Ovary (tissue), 3 donors: ENCODE measurements at regions not wholly inside any gene's neighbourhood (a gene's known extent, or its start where the extent isn't known, plus 50 kb on each side); places are given as distances from the start of the nearest gene placed in this dataset.

ENCODE experiments used
- CTCF ChIP-seq, 3 donors: fragments of 450-650 bp in 2 of 3; fragments of 200-600 bp in 1 of 3; IDR thresholded peaks; one replicate each; pipeline versions ENCODE4 v1.5.1 to v1.8.0; 2016 to 2022; ENCODE audit warnings: antibody characterized with exemption in 3 of 3, mild to moderate bottlenecking in 1 of 3
- POLR2A ChIP-seq: fragments of 450-650 bp; IDR thresholded peaks from one replicate; pipeline ENCODE4 v1.6.1; 2017; ENCODE audit warnings: antibody characterized with exemption, mild to moderate bottlenecking, moderate library complexity
- donor health status: DM: no; HTN: no; CAD: no.

GRCh38 chr15:79154483-79155135, 64.0 kb upstream of the RASGRF1 start:
- TF ChIP-seq CTCF (IDR thresholded peaks at IDR 0.05) (no peak), POLR2A (no peak)
